Gastroesophageal sphincter (tissue), 3 donors: ENCODE measurements at regions not wholly inside any gene's neighbourhood (a gene's known extent, or its start where the extent isn't known, plus 50 kb on each side); places are given as distances from the start of the nearest gene placed in this dataset.

Experiments
- POLR2A ChIP-seq, 2 donors: fragments of 450-650 bp; IDR thresholded peaks; one replicate each; pipeline ENCODE4 v1.6.1; 2017; ENCODE audit warnings: antibody characterized with exemption in 2 of 2, mild to moderate bottlenecking in 2 of 2, moderate library complexity in 1 of 2
- POLR2AphosphoS5 ChIP-seq: sonication (generic); formaldehyde crosslinking; IDR thresholded peaks from one replicate; pipeline ENCODE4 v1.6.1; 2017; ENCODE audit warnings: antibody characterized with exemption
- TF ChIP-seq, protein P1 (sequence below), 4 experiments: fragments of 200-600 bp in 2 of 4; fragments of 450-650 bp in 2 of 4; sonication (generic) in 1 of 4; IDR thresholded peaks; one replicate each; pipeline ENCODE4 v1.5.1; 2017 to 2019; ENCODE audit warnings: antibody characterized with exemption in 4 of 4, mild to moderate bottlenecking in 2 of 4, moderate library complexity in 2 of 4

DNA sequence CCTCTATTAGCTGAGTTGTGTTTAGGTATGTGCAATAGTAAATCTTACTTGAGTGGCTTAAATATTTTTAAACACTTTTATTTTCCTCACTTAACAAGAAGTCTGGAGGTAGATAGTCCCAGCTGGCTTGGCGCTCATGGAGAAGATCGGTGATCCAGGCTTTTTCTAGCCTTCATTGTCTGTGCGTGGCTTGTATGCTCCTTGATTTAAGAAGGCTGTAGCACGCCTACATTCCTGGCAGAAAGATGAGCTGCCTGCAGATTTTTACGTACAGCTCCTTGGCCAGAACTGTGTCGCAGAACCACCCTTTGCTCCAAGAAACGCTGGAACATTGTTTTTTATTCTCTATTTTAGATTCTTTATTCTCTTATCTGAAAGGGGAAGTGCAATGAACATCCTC is 284.1 kb downstream of the KIF20B start:
- TF ChIP-seq, protein P1, sequence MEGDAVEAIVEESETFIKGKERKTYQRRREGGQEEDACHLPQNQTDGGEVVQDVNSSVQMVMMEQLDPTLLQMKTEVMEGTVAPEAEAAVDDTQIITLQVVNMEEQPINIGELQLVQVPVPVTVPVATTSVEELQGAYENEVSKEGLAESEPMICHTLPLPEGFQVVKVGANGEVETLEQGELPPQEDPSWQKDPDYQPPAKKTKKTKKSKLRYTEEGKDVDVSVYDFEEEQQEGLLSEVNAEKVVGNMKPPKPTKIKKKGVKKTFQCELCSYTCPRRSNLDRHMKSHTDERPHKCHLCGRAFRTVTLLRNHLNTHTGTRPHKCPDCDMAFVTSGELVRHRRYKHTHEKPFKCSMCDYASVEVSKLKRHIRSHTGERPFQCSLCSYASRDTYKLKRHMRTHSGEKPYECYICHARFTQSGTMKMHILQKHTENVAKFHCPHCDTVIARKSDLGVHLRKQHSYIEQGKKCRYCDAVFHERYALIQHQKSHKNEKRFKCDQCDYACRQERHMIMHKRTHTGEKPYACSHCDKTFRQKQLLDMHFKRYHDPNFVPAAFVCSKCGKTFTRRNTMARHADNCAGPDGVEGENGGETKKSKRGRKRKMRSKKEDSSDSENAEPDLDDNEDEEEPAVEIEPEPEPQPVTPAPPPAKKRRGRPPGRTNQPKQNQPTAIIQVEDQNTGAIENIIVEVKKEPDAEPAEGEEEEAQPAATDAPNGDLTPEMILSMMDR (IDR thresholded peaks at IDR 0.05): no peak
- TF ChIP-seq POLR2A (IDR thresholded peaks at IDR 0.05): no peak
- no peak for TF ChIP-seq POLR2AphosphoS5
